B cell (primary cell): ENCODE measurements at regions not wholly inside any gene's neighbourhood (a gene's known extent, or its start where the extent isn't known, plus 50 kb on each side); places are given as distances from the start of the nearest gene placed in this dataset.

Source experiments
- CTCF ChIP-seq: fragments of 200-600 bp; IDR thresholded peaks from one replicate; pipeline ENCODE4 v1.8.0; 2022; ENCODE audit warnings: antibody characterized with exemption, mild to moderate bottlenecking
- EZH2 ChIP-seq: IDR thresholded peaks from 2 replicates; pipeline ENCODE4 v1.6.1; 2012; ENCODE audit warnings: borderline replicate concordance, low read depth, mild to moderate bottlenecking, moderate library complexity, low read length; ENCODE audit not compliant: insufficient read depth, poor library complexity, severe bottlenecking

GRCh38 chr2:88810017-88810416, 118.5 kb downstream of the RPIA start:
- no peak for TF ChIP-seq CTCF
- TF ChIP-seq EZH2 = no peak
